Ovary (tissue), 3 donors: ENCODE measurements at regions not wholly inside any gene's neighbourhood (a gene's known extent, or its start where the extent isn't known, plus 50 kb on each side); places are given as distances from the start of the nearest gene placed in this dataset.

Experiments
- CTCF ChIP-seq, 3 donors: fragments of 450-650 bp in 2 of 3; fragments of 200-600 bp in 1 of 3; IDR thresholded peaks; one replicate each; pipeline versions ENCODE4 v1.5.1 to v1.8.0; 2016 to 2022; ENCODE audit warnings: antibody characterized with exemption in 3 of 3, mild to moderate bottlenecking in 1 of 3
- POLR2A ChIP-seq: fragments of 450-650 bp; IDR thresholded peaks from one replicate; pipeline ENCODE4 v1.6.1; 2017; ENCODE audit warnings: antibody characterized with exemption, mild to moderate bottlenecking, moderate library complexity
- donor health status: DM: no; HTN: no; CAD: no.

GRCh38 chr12:107359382-107359781, 266.0 kb upstream of the CRY1 start:
- TF ChIP-seq CTCF (IDR thresholded peaks at IDR 0.05) (no peak), POLR2A (no peak)
